ENCODE measurements at regions not wholly inside any gene's neighbourhood (a gene's known extent, or its start where the extent isn't known, plus 50 kb on each side); places are given as distances from the start of the nearest gene placed in this dataset.
A peak's percentile ranks its signal among the peaks of the same experiment; 100 is the strongest.

DNA sequence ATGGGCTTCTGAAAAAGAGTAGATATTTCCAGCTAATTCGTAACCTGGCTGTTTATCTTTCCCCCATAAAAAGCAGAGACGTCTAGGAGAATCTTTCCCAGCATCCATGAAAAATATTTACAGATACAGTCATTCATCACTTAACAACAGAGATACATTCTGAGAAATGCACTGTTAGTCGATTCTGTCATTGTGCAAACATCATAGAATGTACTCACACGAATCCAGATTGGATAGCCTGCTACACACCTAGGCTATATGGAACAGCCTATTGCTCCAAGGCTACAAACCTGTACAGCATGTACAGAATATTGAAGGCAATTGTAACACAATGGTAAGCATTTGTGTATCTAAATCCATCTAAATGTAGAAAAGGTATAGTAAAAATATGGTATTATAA is 530.2 kb upstream of the NBEA start:
- Mint-ChIP-seq H3K4me3 (no peak overlapping the region), H3K36me3 (no peaks in the 10 kb centered on the region), H3K9me3 (peaks cover 0 to 6% (median 3%) of the 10 kb centered on the region in 3 donors), H3K4me1 (no peaks in the 10 kb centered on the region), H3K27me3 (no peaks in the 10 kb centered on the region), H3K27ac (no peak overlapping the region)

DNA sequence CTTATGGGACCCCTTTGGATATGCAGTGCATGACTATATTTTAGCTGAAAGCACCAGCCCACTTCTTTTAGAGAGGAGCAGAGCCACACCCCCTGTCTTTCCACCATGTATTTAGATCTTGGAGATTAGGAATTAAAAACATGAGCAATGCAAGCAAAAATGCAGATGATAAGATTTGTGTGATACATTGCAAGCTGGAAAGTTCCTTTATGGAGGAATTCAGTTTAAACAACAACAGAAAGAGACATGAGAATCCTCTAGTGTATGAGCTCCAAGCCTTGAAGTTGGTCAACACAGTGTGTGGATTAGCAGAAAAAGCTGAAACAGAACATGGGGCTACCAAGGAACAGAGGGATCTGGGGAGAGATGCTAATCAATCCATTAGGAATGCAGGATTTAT is 529.8 kb upstream of the NBEA start:
- Mint-ChIP-seq H3K36me3 (no peaks in the 10 kb centered on the region), H3K27me3 (no peaks in the 10 kb centered on the region), H3K9me3 (peaks cover 0 to 5% (median 3%) of the 10 kb centered on the region in 3 donors), H3K27ac (no peak overlapping the region), H3K4me1 (no peaks in the 10 kb centered on the region), H3K4me3 (no peak overlapping the region)

DNA sequence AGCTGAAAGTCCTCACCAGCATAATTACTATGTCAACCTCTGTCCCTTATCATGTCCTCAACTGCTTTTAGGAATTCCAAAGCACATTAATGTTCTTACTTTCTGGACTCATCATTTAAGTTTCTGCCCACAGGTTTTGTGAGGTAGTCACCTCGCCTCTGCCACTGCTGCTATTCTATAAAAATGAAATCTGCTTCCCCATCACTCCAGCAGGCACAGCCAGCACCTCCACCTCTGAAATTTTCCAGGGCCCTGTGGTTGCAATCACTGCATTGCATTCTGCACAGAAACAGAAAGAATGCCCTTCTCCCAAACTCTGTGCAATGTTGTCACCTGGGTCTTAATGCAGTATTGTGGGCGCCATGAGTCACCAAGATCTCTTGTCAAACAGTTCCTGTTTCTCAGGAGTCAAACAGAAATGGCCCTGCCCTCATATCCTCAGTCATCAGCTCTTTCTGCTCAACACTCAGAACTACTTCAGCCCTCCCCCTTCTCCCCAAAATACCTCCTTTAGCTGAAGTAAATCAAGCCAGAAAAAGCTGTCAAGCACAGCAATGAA is 529.2 kb upstream of the NBEA start:
- Mint-ChIP-seq H3K4me3 (no peak overlapping the region), H3K36me3 (no peaks in the 10 kb centered on the region), H3K27me3 (no peaks in the 10 kb centered on the region), H3K27ac (no peak overlapping the region), H3K9me3 (peaks cover 0 to 3% (median 3%) of the 10 kb centered on the region in 3 donors), H3K4me1 (no peaks in the 10 kb centered on the region)

DNA sequence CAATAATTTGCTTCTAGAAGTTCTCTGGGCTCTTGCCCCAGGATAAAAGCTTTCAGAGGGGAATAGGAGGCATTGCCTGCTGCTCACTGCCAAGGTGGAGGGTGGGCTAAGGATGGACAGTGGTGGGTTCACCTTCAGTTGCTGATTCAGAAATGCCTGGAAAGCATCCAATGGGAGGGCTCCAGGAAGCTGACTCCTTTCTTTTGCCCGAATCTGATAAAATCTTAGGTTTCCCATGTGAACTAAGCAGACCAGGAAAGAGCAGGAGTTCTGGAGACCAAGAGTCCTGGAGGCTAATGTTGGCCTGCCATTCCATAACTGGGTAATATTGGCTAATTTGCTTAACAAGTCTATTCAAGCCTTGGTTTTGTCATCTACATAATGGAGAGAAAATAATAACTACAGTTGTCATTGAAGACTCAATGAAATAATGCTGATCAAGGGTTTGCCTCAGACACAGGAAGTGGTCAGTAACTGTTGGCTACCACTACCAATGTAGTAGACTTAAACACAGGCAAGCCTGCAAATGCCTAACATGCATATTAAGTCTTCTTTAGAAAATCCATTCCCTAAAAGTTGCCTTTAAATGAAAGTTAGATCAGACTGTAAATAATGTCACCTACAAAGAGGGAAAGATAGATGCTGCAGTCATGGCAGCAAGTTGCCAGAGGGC is 528.4 kb upstream of the NBEA start:
- H3K36me3 Mint-ChIP-seq: no peaks in the 10 kb centered on the region
- H3K27ac Mint-ChIP-seq: no peak overlapping the region
- H3K9me3 Mint-ChIP-seq: peaks cover 0 to 3% (median 3%) of the 10 kb centered on the region in 3 donors
- H3K4me3 Mint-ChIP-seq: peak overlapping the region in 1 of 4 donors; percentile 23
- no peaks in the 10 kb centered on the region for H3K27me3 Mint-ChIP-seq
- H3K4me1 Mint-ChIP-seq: no peaks in the 10 kb centered on the region

DNA sequence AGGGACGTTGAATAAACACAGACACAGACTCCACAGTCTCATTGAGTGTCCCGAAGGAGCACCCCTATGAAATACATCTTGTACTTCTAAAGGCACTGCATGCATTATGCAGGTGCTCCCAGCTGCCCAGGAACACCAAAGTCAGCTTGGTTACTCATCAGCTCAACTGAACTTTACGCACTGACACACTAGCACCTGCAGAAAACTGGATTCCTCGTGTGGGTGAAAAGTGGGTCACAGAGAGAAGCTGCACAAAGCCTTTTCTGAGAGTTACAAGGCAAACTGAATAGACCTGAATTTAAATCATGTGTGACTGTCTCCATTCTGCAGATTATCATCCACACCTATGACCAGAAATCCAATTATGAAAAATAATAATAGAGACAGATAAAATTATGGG is 527.5 kb upstream of the NBEA start:
- H3K4me1 Mint-ChIP-seq: no peaks in the 10 kb centered on the region
- no peaks in the 10 kb centered on the region for H3K36me3 Mint-ChIP-seq
- H3K27ac Mint-ChIP-seq: no peak overlapping the region
- no peak overlapping the region for H3K4me3 Mint-ChIP-seq
- peaks cover 0 to 3% (median 1%) of the 10 kb centered on the region in 3 donors for H3K9me3 Mint-ChIP-seq
- H3K27me3 Mint-ChIP-seq: no peaks in the 10 kb centered on the region

DNA sequence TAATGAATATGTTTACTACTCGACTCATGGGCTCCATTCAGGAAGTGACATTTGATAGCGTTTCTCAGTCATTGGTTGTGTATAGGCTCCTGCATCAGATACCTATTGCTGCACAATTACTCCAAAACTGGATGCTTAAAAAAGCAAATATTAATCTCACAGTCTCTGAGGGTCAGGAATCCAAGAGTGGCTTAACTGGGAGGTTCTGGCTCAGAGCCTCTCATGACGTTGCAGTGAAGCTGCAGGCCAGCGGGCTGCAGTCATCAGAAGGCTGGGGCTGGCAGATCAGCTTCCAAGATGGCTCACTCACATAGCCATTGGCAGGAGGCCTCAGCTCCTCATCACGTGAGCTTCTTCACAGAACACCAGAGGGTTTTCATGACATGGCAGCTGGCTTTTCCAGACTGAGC is 525.1 kb upstream of the NBEA start:
- Mint-ChIP-seq H3K27ac (no peak overlapping the region), H3K36me3 (no peaks in the 10 kb centered on the region), H3K4me1 (no peaks in the 10 kb centered on the region), H3K4me3 (no peak overlapping the region), H3K27me3 (no peaks in the 10 kb centered on the region), H3K9me3 (peaks cover 0 to 3% (median 0%) of the 10 kb centered on the region in 3 donors)

DNA sequence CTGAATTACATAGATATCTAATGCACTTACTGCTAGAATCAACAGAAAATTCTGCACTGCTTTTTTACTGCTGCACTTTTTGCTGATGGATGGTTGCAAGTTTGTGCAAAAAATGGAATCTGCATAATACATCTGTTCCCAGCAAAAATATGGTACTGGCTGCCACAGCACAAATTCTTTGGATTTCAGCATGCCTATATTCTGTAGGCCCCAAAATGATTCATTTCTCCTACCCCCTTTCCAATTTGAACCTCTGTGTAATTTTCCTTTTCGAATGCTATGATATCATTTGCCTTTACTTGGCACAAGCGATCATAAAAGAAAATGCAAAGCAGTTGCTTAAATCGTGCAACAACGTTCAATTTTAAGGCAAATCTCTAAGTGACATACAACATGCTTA is 524.2 kb upstream of the NBEA start:
- Mint-ChIP-seq H3K9me3 (peaks cover 0 to 3% (median 0%) of the 10 kb centered on the region in 3 donors), H3K27me3 (no peaks in the 10 kb centered on the region), H3K27ac (no peak overlapping the region), H3K36me3 (no peaks in the 10 kb centered on the region), H3K4me3 (no peak overlapping the region), H3K4me1 (no peaks in the 10 kb centered on the region)

DNA sequence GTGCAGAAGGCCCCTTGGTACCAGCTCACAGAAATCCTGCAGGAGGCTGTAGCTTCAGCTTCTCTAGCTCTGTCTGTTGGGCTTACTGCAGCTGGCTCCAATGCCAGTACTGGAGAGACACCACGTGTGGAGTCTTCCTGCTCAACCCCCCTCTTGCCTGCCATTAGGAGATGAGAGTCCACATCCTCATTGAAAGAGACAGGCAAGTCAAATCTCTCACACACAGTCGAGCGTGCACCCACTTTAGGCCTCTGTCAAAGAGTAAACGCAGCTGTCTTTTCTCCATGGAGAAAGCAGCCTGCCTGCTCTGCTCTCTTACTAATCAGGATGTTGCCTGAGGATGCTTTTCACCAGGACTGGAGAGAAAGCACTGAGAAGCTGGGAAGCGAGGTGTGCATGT is 523.0 kb upstream of the NBEA start:
- Mint-ChIP-seq H3K27me3 (no peaks in the 10 kb centered on the region), H3K9me3 (peaks cover 0 to 3% (median 2%) of the 10 kb centered on the region in 3 donors), H3K4me3 (no peak overlapping the region), H3K27ac (no peak overlapping the region), H3K4me1 (no peaks in the 10 kb centered on the region), H3K36me3 (no peaks in the 10 kb centered on the region)

DNA sequence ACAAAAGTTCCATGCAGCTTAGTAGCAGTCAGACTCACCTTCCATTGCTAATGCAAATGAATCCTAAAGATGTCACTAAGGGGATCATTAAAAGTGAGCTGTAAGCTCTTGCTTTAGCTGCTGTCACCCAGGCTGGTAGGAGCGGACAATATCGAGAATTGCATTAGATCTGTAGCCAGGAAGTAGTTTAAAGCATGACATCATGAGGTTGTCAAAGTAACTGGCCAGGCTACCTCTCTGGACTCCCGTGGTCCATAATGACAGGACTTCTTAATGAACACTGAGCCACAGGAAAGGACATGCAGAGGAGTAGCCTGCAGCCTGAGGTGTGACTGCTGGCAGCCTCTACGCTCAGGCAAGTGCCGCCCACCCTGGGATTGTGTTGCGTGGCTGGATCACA is 522.3 kb upstream of the NBEA start:
- Mint-ChIP-seq H3K27ac (no peak overlapping the region), H3K27me3 (no peaks in the 10 kb centered on the region), H3K4me3 (no peak overlapping the region), H3K36me3 (no peaks in the 10 kb centered on the region), H3K9me3 (peaks cover 0 to 3% (median 2%) of the 10 kb centered on the region in 3 donors), H3K4me1 (no peaks in the 10 kb centered on the region)

DNA sequence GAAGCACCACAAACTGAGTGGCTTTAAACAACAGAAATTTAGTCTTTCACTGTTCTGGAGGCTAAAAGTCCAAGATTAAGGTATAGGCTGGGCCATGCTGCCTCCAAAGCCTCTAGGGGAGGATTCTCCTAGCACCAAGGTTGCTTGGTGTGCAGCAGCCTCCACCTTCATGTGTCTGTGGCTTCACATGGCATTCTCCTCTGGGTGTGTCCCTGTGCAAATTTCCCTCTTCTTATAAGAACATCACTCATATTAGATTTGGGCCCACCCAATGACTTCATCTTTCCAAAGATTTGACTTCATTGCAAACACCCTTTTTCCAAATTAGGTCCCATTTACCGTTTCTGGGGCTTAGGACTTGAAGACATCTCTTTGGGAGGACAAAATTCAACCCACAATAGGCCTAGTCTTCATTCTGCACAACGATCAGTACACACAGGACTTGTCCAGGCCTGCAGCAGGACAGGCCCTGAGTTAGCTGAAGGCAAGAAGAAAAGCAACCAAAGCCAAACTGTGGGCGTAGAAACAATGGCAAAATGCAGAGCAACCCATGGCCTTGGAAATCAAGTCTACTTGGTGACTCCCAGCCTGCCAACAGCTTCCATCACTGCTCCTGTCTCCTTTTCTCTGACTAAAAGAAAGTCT is 521.2 kb upstream of the NBEA start:
- H3K4me3 Mint-ChIP-seq: no peak overlapping the region
- H3K9me3 Mint-ChIP-seq: peaks cover 0 to 3% (median 2%) of the 10 kb centered on the region in 3 donors
- no peaks in the 10 kb centered on the region for H3K27me3 Mint-ChIP-seq
- no peak overlapping the region for H3K27ac Mint-ChIP-seq
- H3K36me3 Mint-ChIP-seq: no peaks in the 10 kb centered on the region
- no peaks in the 10 kb centered on the region for H3K4me1 Mint-ChIP-seq

DNA sequence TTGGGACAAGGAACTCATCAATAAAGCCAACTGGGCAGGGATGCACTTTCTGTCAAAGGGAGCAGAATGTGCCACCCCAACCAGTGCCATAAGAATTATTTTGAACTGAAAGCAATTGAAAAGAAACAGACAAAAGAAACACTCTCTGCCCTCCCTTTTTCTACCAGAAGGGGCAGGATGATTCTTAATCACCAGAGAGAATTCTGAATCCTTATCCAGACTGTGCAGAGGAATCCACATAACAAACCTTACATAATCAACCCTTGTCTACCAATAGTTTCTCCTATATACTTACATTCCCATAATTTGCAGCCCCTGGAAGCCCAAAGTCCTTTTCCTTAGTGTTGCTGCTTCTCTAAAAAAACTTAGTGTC is 520.7 kb upstream of the NBEA start:
- Mint-ChIP-seq H3K27me3 (no peaks in the 10 kb centered on the region), H3K4me1 (no peaks in the 10 kb centered on the region), H3K9me3 (peaks cover 0 to 3% (median 2%) of the 10 kb centered on the region in 3 donors), H3K36me3 (no peaks in the 10 kb centered on the region), H3K27ac (no peak overlapping the region), H3K4me3 (no peak overlapping the region)

DNA sequence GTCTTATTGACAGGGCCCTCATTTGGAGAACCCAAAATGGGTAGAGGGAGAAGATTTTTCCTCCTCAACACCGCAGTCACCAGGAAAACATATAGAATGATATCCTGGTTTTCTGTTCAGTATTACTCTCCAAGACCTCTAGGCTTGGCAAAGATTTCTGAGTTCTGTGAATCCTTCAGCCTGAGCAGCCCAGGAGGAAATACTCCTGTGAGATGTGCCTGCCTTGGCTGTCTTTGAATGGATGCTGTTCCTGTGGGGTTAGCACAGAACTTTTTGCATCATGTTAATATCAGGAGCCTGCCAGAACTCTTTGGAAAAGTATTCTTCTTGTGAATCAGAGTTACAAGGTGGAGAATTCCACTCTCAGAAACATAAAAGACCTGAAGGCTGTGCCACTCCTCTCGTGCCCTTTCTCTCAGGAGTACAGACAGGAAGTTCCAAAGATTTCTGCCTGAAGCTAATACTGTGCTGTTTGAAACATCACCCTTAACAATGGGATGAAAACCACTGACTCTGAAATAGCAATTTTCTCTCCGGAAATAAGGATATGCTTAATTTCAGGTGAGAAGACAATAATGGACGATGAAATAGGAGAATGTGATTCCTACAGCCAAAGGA is 520.1 kb upstream of the NBEA start:
- no peaks in the 10 kb centered on the region for H3K36me3 Mint-ChIP-seq
- peak overlapping the region in 1 of 3 donors; percentile 23 for H3K27ac Mint-ChIP-seq
- H3K27me3 Mint-ChIP-seq: no peaks in the 10 kb centered on the region
- no peak overlapping the region for H3K4me3 Mint-ChIP-seq
- no peaks in the 10 kb centered on the region for H3K4me1 Mint-ChIP-seq
- peaks cover 0 to 3% (median 2%) of the 10 kb centered on the region in 3 donors for H3K9me3 Mint-ChIP-seq

DNA sequence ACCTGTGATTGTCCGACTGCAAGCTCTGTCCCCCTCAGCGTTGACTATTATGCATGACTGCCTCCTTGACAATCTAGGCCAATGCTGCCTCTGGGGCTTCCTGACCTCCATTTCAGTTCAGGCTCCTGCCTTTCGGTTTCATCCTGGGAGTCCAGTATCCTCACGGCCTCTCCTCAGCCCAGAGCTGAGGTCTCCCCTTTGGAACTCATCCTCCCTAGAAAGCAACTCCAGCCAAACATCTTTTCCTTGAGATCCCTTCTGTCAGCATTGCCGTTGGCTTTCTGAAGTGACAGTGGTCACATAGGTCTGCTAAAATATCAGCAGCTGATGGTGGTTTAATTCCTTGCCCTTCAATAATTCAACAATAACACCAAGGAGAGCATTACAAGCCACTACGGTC is 519.1 kb upstream of the NBEA start:
- H3K27ac Mint-ChIP-seq: no peak overlapping the region
- H3K4me1 Mint-ChIP-seq: no peaks in the 10 kb centered on the region
- H3K27me3 Mint-ChIP-seq: no peaks in the 10 kb centered on the region
- no peaks in the 10 kb centered on the region for H3K36me3 Mint-ChIP-seq
- H3K4me3 Mint-ChIP-seq: no peak overlapping the region
- peaks cover 0 to 3% (median 2%) of the 10 kb centered on the region in 3 donors for H3K9me3 Mint-ChIP-seq

DNA sequence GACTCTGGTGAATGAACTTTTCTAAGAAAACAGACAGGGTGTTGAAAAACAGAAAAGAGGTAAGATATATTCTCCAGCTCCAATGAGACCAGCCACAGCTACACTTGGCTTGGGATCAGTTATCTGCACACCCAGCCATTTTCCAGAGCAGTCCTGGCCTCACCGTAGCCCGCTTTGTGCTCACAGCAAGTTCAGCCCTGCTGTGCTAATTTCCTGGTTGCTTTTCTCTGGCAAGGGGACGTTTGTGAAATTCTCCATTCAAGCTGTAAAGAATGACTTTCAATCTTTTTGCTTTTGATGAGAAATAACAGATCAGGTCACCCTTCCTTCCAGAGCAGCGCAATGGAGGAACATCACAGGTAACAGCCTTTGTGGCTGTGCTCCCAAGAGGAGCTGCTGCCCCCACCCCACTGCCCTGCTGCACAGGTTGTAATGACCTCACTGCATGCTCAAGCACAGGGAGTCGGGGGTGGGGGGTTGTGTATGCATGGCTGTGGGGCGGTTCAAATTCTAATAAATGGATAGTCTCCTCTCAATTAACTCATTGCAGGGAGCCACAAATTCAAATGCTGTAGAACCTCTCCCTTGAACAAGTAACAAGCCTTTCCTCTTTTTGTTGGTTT is 516.6 kb upstream of the NBEA start:
- H3K27ac Mint-ChIP-seq: no peak overlapping the region
- H3K36me3 Mint-ChIP-seq: no peaks in the 10 kb centered on the region
- H3K9me3 Mint-ChIP-seq: peaks cover 2 to 7% (median 3%) of the 10 kb centered on the region in 3 donors
- H3K4me3 Mint-ChIP-seq: no peak overlapping the region
- no peaks in the 10 kb centered on the region for H3K27me3 Mint-ChIP-seq
- no peaks in the 10 kb centered on the region for H3K4me1 Mint-ChIP-seq

DNA sequence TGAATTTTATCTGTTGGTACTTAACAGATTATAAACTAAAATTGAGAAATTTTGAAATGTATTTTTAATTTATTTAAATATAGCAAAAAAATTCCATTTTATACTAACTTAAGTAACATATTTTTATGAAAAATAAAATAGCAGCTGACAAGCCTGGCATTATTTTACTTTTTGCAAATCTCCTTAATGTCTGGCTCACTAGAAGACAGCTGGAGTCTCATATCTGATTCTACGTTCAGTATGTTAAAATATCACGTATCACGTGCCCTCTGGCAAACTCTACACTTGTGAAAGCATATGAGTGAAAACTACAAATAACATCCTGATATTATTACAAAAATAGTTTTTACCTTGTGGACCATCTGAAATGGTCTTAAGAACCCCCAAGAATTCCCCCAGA is 513.2 kb upstream of the NBEA start:
- H3K9me3 Mint-ChIP-seq: peaks cover 0 to 7% (median 4%) of the 10 kb centered on the region in 3 donors
- no peaks in the 10 kb centered on the region for H3K27me3 Mint-ChIP-seq
- H3K27ac Mint-ChIP-seq: no peak overlapping the region
- H3K4me3 Mint-ChIP-seq: no peak overlapping the region
- no peaks in the 10 kb centered on the region for H3K4me1 Mint-ChIP-seq
- no peaks in the 10 kb centered on the region for H3K36me3 Mint-ChIP-seq

Data from IgD-negative memory B cell (primary cell).